ENCODE measurements at regions not wholly inside any gene's neighbourhood (a gene's known extent, or its start where the extent isn't known, plus 50 kb on each side); places are given as distances from the start of the nearest gene placed in this dataset.

DNA sequence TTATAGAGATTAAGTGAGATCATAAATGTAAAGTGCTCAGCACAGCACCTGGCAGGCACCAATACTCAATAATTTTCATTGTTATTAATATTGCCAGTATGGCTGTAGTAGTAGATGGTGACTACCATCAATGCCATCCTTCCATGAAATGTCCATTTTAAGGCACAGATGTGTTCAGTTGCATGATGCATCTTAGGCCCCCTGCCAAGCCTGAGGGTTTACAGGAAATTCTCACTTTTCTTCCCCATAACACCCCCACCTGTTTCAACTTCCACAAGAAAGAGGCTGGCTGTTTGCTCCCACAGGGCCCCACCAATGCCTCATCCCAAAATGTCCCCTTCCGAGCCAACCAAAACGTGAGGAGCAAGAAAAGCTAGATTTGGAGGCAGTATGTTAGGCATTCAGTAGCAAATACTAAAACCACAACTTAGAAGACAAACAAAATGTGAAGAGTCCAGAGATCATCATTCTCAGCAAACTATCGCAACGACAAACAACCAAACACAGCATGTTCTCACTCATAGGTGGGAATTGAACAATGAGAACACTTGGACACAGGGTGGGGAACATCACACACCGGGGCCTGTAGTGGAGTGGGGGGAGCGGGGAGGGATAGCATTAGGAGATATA lies 110.6 kb upstream of the NHSL1 start:
- ATAC-seq (peak; percentile 85), DNase-seq (ENCODE audit: low spot score) (peak; percentile 64), FAIRE-seq (no peak)
- Histone ChIP-seq H3K27ac (ENCODE audit: extremely low read length, insufficient read depth, low read length) (peak overlapping the region; percentile 15), H2AFZ (ENCODE audit: low read length) (peak overlapping the region; percentile 61), H3K4me3 (replicated peaks in 1 of 3; ENCODE audit: insufficient read depth in 1 of 3, low read depth in 2 of 3, low read length in 3 of 3) (no peak overlapping the region), H3K4me2 (ENCODE audit: low read depth, low read length) (peak overlapping the region; percentile 49), H4K20me1 (ENCODE audit: insufficient read depth, low read length) (no peaks in the 10 kb centered on the region), H3K4me1 (ENCODE audit: insufficient read depth, low read length) (peaks cover 25% of the 10 kb centered on the region), H3K27me3 (ENCODE audit: control insufficient read depth in 1 of 2, insufficient read depth in 2 of 2, low read length in 2 of 2) (no peaks in the 10 kb centered on the region), H3K79me2 (ENCODE audit: insufficient read depth, low read length) (no peaks in the 10 kb centered on the region), H3K9ac (ENCODE audit: insufficient read depth, low read depth, low read length) (no peak overlapping the region), H3K9me3 (ENCODE audit: low read length) (no peaks in the 10 kb centered on the region), H3K36me3 (replicated peaks in 1 of 2; ENCODE audit: control insufficient read depth in 1 of 2, insufficient read depth in 2 of 2, low read length in 2 of 2) (no peaks in the 10 kb centered on the region)
- WGBS (ENCODE audit: low lambda C conversion rate): 27% methylated on average over 6 of the region's 6 CpGs
- no TSS peak for BruUV-seq (replicated peaks)
- intact Hi-C loops (cut with micrococcal nuclease; ENCODE audit: unreplicated experiment) (loop anchor here (1.0 kb wide), 1 partner anchor 17 kb away; no protein-coding TSS in a partner anchor), in situ Hi-C loops (cut with HindIII; ENCODE audit: extremely low pct_ligation_motif_present, low pct_unique_long_range_greater_than_20kb) (no loop called here)
- ChIA-PET POLR2A (interaction anchor here (1.3 kb wide), 1 partner anchor 11 kb away, joined by 3 read pairs; no protein-coding TSS in a partner anchor), CTCF (ENCODE audit: low intra/inter-chr PET ratio, low total read pairs) (no interaction called here)
- TF ChIP-seq FOXA3 (CRISPR knock-in tag; IDR thresholded peaks at IDR 0.05) (peak; percentile 35; the same call in 1 of the 2 replicates), TRIM24 (CRISPR knock-in tag; IDR thresholded peaks at IDR 0.05) (no peak), ZNF83 (CRISPR knock-in tag; IDR thresholded peaks at IDR 0.05; ENCODE audit: borderline replicate concordance) (no peak), ERF (CRISPR knock-in tag; IDR thresholded peaks at IDR 0.05) (0 out of 2 replicates have a peak, but pooled peaks have one; percentile 25), SP4 (CRISPR knock-in tag; IDR thresholded peaks at IDR 0.05) (no peak), NONO (IDR thresholded peaks at IDR 0.05) (no peak), NONO (CRISPR knock-in tag; conservative IDR thresholded peaks at IDR 0.05) (peak; percentile 53; the same call in 1 of the 2 replicates), GPN1 (CRISPR knock-in tag; IDR thresholded peaks at IDR 0.05; ENCODE audit: borderline replicate concordance) (no peak), CREB1 (IDR thresholded peaks at IDR 0.05) (no peak), CREB1 (CRISPR knock-in tag; IDR thresholded peaks at IDR 0.05) (no peak), GTF3A (CRISPR knock-in tag; conservative IDR thresholded peaks at IDR 0.05) (no peak), EP300 (IDR thresholded peaks at IDR 0.05; ENCODE audit: low read depth in 2 of 2, low read length in 2 of 2) (no peak), EP300 (CRISPR knock-in tag; IDR thresholded peaks at IDR 0.05; ENCODE audit: borderline replicate concordance) (no peak), NR2F1 (CRISPR knock-in tag; IDR thresholded peaks at IDR 0.05) (no peak), ZNF780A (CRISPR knock-in tag; IDR thresholded peaks at IDR 0.05) (no peak)
- TF ChIP-seq, protein P1, sequence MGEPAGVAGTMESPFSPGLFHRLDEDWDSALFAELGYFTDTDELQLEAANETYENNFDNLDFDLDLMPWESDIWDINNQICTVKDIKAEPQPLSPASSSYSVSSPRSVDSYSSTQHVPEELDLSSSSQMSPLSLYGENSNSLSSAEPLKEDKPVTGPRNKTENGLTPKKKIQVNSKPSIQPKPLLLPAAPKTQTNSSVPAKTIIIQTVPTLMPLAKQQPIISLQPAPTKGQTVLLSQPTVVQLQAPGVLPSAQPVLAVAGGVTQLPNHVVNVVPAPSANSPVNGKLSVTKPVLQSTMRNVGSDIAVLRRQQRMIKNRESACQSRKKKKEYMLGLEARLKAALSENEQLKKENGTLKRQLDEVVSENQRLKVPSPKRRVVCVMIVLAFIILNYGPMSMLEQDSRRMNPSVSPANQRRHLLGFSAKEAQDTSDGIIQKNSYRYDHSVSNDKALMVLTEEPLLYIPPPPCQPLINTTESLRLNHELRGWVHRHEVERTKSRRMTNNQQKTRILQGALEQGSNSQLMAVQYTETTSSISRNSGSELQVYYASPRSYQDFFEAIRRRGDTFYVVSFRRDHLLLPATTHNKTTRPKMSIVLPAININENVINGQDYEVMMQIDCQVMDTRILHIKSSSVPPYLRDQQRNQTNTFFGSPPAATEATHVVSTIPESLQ (CRISPR knock-in tag; conservative IDR thresholded peaks at IDR 0.05): no peak
- TF ChIP-seq, protein P2, sequence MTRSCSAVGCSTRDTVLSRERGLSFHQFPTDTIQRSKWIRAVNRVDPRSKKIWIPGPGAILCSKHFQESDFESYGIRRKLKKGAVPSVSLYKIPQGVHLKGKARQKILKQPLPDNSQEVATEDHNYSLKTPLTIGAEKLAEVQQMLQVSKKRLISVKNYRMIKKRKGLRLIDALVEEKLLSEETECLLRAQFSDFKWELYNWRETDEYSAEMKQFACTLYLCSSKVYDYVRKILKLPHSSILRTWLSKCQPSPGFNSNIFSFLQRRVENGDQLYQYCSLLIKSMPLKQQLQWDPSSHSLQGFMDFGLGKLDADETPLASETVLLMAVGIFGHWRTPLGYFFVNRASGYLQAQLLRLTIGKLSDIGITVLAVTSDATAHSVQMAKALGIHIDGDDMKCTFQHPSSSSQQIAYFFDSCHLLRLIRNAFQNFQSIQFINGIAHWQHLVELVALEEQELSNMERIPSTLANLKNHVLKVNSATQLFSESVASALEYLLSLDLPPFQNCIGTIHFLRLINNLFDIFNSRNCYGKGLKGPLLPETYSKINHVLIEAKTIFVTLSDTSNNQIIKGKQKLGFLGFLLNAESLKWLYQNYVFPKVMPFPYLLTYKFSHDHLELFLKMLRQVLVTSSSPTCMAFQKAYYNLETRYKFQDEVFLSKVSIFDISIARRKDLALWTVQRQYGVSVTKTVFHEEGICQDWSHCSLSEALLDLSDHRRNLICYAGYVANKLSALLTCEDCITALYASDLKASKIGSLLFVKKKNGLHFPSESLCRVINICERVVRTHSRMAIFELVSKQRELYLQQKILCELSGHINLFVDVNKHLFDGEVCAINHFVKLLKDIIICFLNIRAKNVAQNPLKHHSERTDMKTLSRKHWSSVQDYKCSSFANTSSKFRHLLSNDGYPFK (CRISPR knock-in tag; IDR thresholded peaks at IDR 0.05; ENCODE audit: borderline replicate concordance): no peak
- TF ChIP-seq, protein P3, sequence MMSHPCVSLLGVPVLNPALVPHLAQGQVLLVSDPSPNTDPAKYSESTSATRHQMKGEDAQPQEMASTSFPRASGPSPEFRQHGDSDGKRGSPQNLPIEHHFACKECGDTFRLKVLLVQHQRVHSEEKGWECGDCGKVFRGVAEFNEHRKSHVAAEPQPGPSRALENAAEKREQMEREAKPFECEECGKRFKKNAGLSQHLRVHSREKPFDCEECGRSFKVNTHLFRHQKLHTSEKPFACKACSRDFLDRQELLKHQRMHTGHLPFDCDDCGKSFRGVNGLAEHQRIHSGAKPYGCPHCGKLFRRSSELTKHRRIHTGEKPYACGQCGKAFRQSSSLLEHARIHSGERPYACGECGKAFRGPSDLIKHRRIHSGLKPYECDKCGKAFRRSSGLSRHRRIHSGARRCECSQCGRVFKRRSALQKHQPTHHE (CRISPR knock-in tag; IDR thresholded peaks at IDR 0.05; ENCODE audit: borderline replicate concordance): no peak
